MM.1S (cell line): ENCODE measurements at regions not wholly inside any gene's neighbourhood (a gene's known extent, or its start where the extent isn't known, plus 50 kb on each side); places are given as distances from the start of the nearest gene placed in this dataset.

Experiments
- DNase-seq: peaks from one replicate; pipeline ENCODE4 v3.0.0-alpha.2; 2015
- H2AFZ ChIP-seq: fragments of 300-600 bp; sonication (generic); 2 replicates; pipeline ENCODE4 v1.6.0; 2016; ENCODE audit warnings: antibody characterized with exemption, low read length
- H3F3A ChIP-seq: fragments of 300-600 bp; sonication (generic); 2 replicates; pipeline ENCODE4 v1.6.1; 2016; ENCODE audit warnings: mild to moderate bottlenecking, antibody characterized with exemption, low read length, moderate library complexity, mixed read lengths; ENCODE audit not compliant: insufficient read depth
- H3K27ac ChIP-seq: fragments of 300-600 bp; sonication (generic); 2 replicates; pipeline ENCODE4 v1.5.1; 2016; ENCODE audit warnings: mild to moderate bottlenecking, low read length
- H3K27me3 ChIP-seq: fragments of 300-600 bp; sonication (generic); replicated peaks from 2 replicates; pipeline ENCODE4 v1.6.0; 2016; ENCODE audit warnings: low read length; ENCODE audit not compliant: insufficient read depth
- H3K36me3 ChIP-seq: fragments of 300-600 bp; sonication (generic); replicated peaks from 2 replicates; pipeline ENCODE4 v1.6.1; 2016; ENCODE audit warnings: mild to moderate bottlenecking, low read length, mixed read lengths; ENCODE audit not compliant: insufficient read depth
- H3K4me1 ChIP-seq: fragments of 300-600 bp; sonication (generic); 2 replicates; pipeline ENCODE4 v1.6.1; 2016; ENCODE audit warnings: low read length, mixed read lengths
- H3K4me2 ChIP-seq: fragments of 300-600 bp; sonication (generic); 2 replicates; pipeline ENCODE4 v1.6.0; 2016; ENCODE audit warnings: low read depth, low read length
- H3K4me3 ChIP-seq: fragments of 300-600 bp; sonication (generic); 2 replicates; pipeline ENCODE4 v1.5.1; 2016; ENCODE audit warnings: low read length, mixed read lengths
- H3K79me2 ChIP-seq: fragments of 300-600 bp; sonication (generic); 2 replicates; pipeline ENCODE4 v1.6.1; 2016; ENCODE audit warnings: mixed run types, low read length, mixed read lengths
- H3K9ac ChIP-seq: fragments of 300-600 bp; sonication (generic); 2 replicates; pipeline ENCODE4 v1.6.1; 2016; ENCODE audit warnings: low read length, mixed read lengths
- H3K9me2 ChIP-seq: fragments of 300-600 bp; sonication (generic); replicated peaks from 2 replicates; pipeline ENCODE4 v1.6.1; 2016; ENCODE audit warnings: mild to moderate bottlenecking, low read length, mixed read lengths; ENCODE audit not compliant: insufficient read depth
- H3K9me3 ChIP-seq: fragments of 300-600 bp; sonication (generic); replicated peaks from 2 replicates; pipeline ENCODE4 v1.6.1; 2016; ENCODE audit warnings: mild to moderate bottlenecking, low read length, mixed read lengths; ENCODE audit not compliant: insufficient read depth
- H4K20me1 ChIP-seq: fragments of 300-600 bp; sonication (generic); 2 replicates; pipeline ENCODE4 v1.6.1; 2016; ENCODE audit warnings: mild to moderate bottlenecking, low read length, moderate library complexity, mixed read lengths; ENCODE audit not compliant: insufficient read depth
- CTCF ChIP-seq: fragments of 300-600 bp; sonication (generic); IDR thresholded peaks from 2 replicates; pipeline ENCODE4 v1.5.1; 2016; ENCODE audit warnings: antibody characterized with exemption, low read length, mixed read lengths
- EZH2 ChIP-seq: fragments of 300-600 bp; sonication (generic); optimal IDR thresholded peaks from 2 replicates; pipeline ENCODE3; 2017; ENCODE audit warnings: low read depth, mild to moderate bottlenecking, antibody characterized with exemption, low read length, mixed read lengths
- EZH2phosphoT487 ChIP-seq: fragments of 300-600 bp; sonication (generic); IDR thresholded peaks from 2 replicates; pipeline ENCODE4 v1.6.1; 2018; ENCODE audit warnings: antibody characterized with exemption, low read length

GRCh38 chr2:106602042-106602441 lies 114.9 kb downstream of the CD8B2 start:
- Histone ChIP-seq H2AFZ (no peak overlapping the region), H3K9me3 (no peaks in the 10 kb centered on the region), H3K27ac (no peak overlapping the region), H3K27me3 (no peaks in the 10 kb centered on the region), H3K4me3 (no peak overlapping the region), H3K36me3 (no peaks in the 10 kb centered on the region), H3K4me1 (no peaks in the 10 kb centered on the region), H3K9ac (no peak overlapping the region), H3F3A (no peaks in the 10 kb centered on the region), H3K4me2 (no peak overlapping the region), H3K79me2 (no peaks in the 10 kb centered on the region), H4K20me1 (no peaks in the 10 kb centered on the region), H3K9me2 (no peaks in the 10 kb centered on the region)
- no peak for DNase-seq
- no peak for TF ChIP-seq CTCF
- no peak for TF ChIP-seq EZH2
- TF ChIP-seq EZH2phosphoT487 = no peak

- Histone ChIP-seq H3K9me3 (no peaks in the 10 kb centered on the region), H3K4me2 (no peak overlapping the region), H4K20me1 (no peaks in the 10 kb centered on the region), H3K27me3 (no peaks in the 10 kb centered on the region), H3F3A (no peaks in the 10 kb centered on the region), H2AFZ (no peak overlapping the region), H3K9ac (no peak overlapping the region), H3K36me3 (no peaks in the 10 kb centered on the region), H3K27ac (no peak overlapping the region), H3K9me2 (no peaks in the 10 kb centered on the region), H3K4me3 (no peak overlapping the region), H3K79me2 (no peaks in the 10 kb centered on the region), H3K4me1 (no peaks in the 10 kb centered on the region)
- TF ChIP-seq EZH2 (no peak), EZH2phosphoT487 (no peak)
- DNase-seq = no peak
Measured at GRCh38 chr2:106606652-106607051, 119.5 kb downstream of the CD8B2 start.

GRCh38 chr2:106607371-106607770 lies 120.2 kb downstream of the CD8B2 start:
- Histone ChIP-seq H3F3A (no peaks in the 10 kb centered on the region), H3K9me3 (no peaks in the 10 kb centered on the region), H3K27ac (no peak overlapping the region), H4K20me1 (no peaks in the 10 kb centered on the region), H3K4me2 (no peak overlapping the region), H3K4me1 (no peaks in the 10 kb centered on the region), H3K9ac (no peak overlapping the region), H2AFZ (no peak overlapping the region), H3K27me3 (no peaks in the 10 kb centered on the region), H3K4me3 (no peak overlapping the region), H3K79me2 (no peaks in the 10 kb centered on the region), H3K36me3 (no peaks in the 10 kb centered on the region), H3K9me2 (no peaks in the 10 kb centered on the region)
- DNase-seq = no peak
- TF ChIP-seq EZH2phosphoT487 = no peak
- TF ChIP-seq EZH2 = no peak
- no peak for TF ChIP-seq CTCF

- H3K27ac ChIP-seq = no peak overlapping the region
- no peaks in the 10 kb centered on the region for H3K79me2 ChIP-seq
- no peaks in the 10 kb centered on the region for H3K27me3 ChIP-seq
- no peak overlapping the region for H3K4me2 ChIP-seq
- no peaks in the 10 kb centered on the region for H4K20me1 ChIP-seq
- H3K9me2 ChIP-seq = no peaks in the 10 kb centered on the region
- no peak for DNase-seq
- no peak overlapping the region for H3K4me3 ChIP-seq
- H3K9ac ChIP-seq = no peak overlapping the region
- no peaks in the 10 kb centered on the region for H3K4me1 ChIP-seq
- H3K9me3 ChIP-seq = no peaks in the 10 kb centered on the region
- no peaks in the 10 kb centered on the region for H3K36me3 ChIP-seq
- H2AFZ ChIP-seq = no peak overlapping the region
- no peaks in the 10 kb centered on the region for H3F3A ChIP-seq
- TF ChIP-seq EZH2phosphoT487 (no peak), EZH2 (no peak), CTCF (no peak)
Measured at GRCh38 chr2:106609780-106610179, 122.6 kb downstream of the CD8B2 start.
